ENCODE measurements at regions not wholly inside any gene's neighbourhood (a gene's known extent, or its start where the extent isn't known, plus 50 kb on each side); places are given as distances from the start of the nearest gene placed in this dataset.
"Not testable (repeated sequence)": the region's sequence is repeated elsewhere in the genome, so short reads cannot be mapped to it uniquely, and the experiment has no call there.

GRCh38 chr13:71018995-71019394 lies 848.0 kb downstream of the DACH1 start:
- Histone ChIP-seq H3K36me3 (ENCODE audit: control insufficient read depth, insufficient read depth, low read length) (no peaks in the 10 kb centered on the region), H3K4me1 (ENCODE audit: control insufficient read depth, insufficient read depth, low read length) (no peaks in the 10 kb centered on the region), H3K27me3 (ENCODE audit: control insufficient read depth, insufficient read depth, low read length) (no peaks in the 10 kb centered on the region), H3K4me3 (ENCODE audit: low read length) (no peak overlapping the region), H3K9ac (ENCODE audit: low read length) (no peak overlapping the region), H3K9me3 (ENCODE audit: control insufficient read depth, low read length) (no peaks in the 10 kb centered on the region)

- Histone ChIP-seq H3K4me3 (ENCODE audit: low read length) (no peak overlapping the region), H3K4me1 (ENCODE audit: control insufficient read depth, insufficient read depth, low read length) (no peaks in the 10 kb centered on the region), H3K36me3 (ENCODE audit: control insufficient read depth, insufficient read depth, low read length) (no peaks in the 10 kb centered on the region), H3K9ac (ENCODE audit: low read length) (no peak overlapping the region), H3K27me3 (ENCODE audit: control insufficient read depth, insufficient read depth, low read length) (no peaks in the 10 kb centered on the region), H3K9me3 (ENCODE audit: control insufficient read depth, low read length) (no peaks in the 10 kb centered on the region)
Measured at GRCh38 chr13:71018544-71018943, 848.5 kb downstream of the DACH1 start.

- no peaks in the 10 kb centered on the region for H3K27me3 ChIP-seq (ENCODE audit: control insufficient read depth, insufficient read depth, low read length)
Measured at GRCh38 chr13:71017607-71018006, 849.4 kb downstream of the DACH1 start.

GRCh38 chr13:71015516-71015915 lies 851.5 kb downstream of the DACH1 start:
- Histone ChIP-seq H3K4me3 (ENCODE audit: low read length) (no peak overlapping the region), H3K9ac (ENCODE audit: low read length) (no peak overlapping the region), H3K4me1 (ENCODE audit: control insufficient read depth, insufficient read depth, low read length) (no peaks in the 10 kb centered on the region), H3K27me3 (ENCODE audit: control insufficient read depth, insufficient read depth, low read length) (no peaks in the 10 kb centered on the region), H3K9me3 (ENCODE audit: control insufficient read depth, low read length) (no peaks in the 10 kb centered on the region), H3K36me3 (ENCODE audit: control insufficient read depth, insufficient read depth, low read length) (no peaks in the 10 kb centered on the region)

More at GRCh38 chr13:71017607-71018006, 849.4 kb downstream of the DACH1 start:
- Histone ChIP-seq H3K4me3 (ENCODE audit: low read length) (no peak overlapping the region), H3K9me3 (ENCODE audit: control insufficient read depth, low read length) (no peaks in the 10 kb centered on the region), H3K4me1 (ENCODE audit: control insufficient read depth, insufficient read depth, low read length) (no peaks in the 10 kb centered on the region), H3K36me3 (ENCODE audit: control insufficient read depth, insufficient read depth, low read length) (no peaks in the 10 kb centered on the region), H3K9ac (ENCODE audit: low read length) (no peak overlapping the region)

GRCh38 chr13:71015021-71015420 lies 852.0 kb downstream of the DACH1 start:
- Histone ChIP-seq H3K27me3 (ENCODE audit: control insufficient read depth, insufficient read depth, low read length) (no peaks in the 10 kb centered on the region), H3K4me1 (ENCODE audit: control insufficient read depth, insufficient read depth, low read length) (no peaks in the 10 kb centered on the region), H3K9ac (ENCODE audit: low read length) (no peak overlapping the region), H3K4me3 (ENCODE audit: low read length) (no peak overlapping the region), H3K9me3 (ENCODE audit: control insufficient read depth, low read length) (no peaks in the 10 kb centered on the region), H3K36me3 (ENCODE audit: control insufficient read depth, insufficient read depth, low read length) (no peaks in the 10 kb centered on the region)

GRCh38 chr13:71005919-71006318 lies 861.1 kb downstream of the DACH1 start:
- no peaks in the 10 kb centered on the region for H3K36me3 ChIP-seq (ENCODE audit: control insufficient read depth, insufficient read depth, low read length)
- no peaks in the 10 kb centered on the region for H3K4me1 ChIP-seq (ENCODE audit: control insufficient read depth, insufficient read depth, low read length)
- H3K9ac ChIP-seq (ENCODE audit: low read length): no peak overlapping the region
- no peaks in the 10 kb centered on the region for H3K9me3 ChIP-seq (ENCODE audit: control insufficient read depth, low read length)
- no peaks in the 10 kb centered on the region for H3K27me3 ChIP-seq (ENCODE audit: control insufficient read depth, insufficient read depth, low read length)
- H3K4me3 ChIP-seq (ENCODE audit: low read length): no peak overlapping the region

GRCh38 chr13:70995338-70995737 lies 871.7 kb downstream of the DACH1 start:
- Histone ChIP-seq H3K9ac (ENCODE audit: low read length) (no peak overlapping the region), H3K27me3 (ENCODE audit: control insufficient read depth, insufficient read depth, low read length) (no peaks in the 10 kb centered on the region), H3K4me1 (ENCODE audit: control insufficient read depth, insufficient read depth, low read length) (no peaks in the 10 kb centered on the region), H3K9me3 (ENCODE audit: control insufficient read depth, low read length) (no peaks in the 10 kb centered on the region), H3K4me3 (ENCODE audit: low read length) (no peak overlapping the region), H3K36me3 (ENCODE audit: control insufficient read depth, insufficient read depth, low read length) (no peaks in the 10 kb centered on the region)

GRCh38 chr13:70994191-70994590 lies 872.8 kb downstream of the DACH1 start:
- no peaks in the 10 kb centered on the region for H3K27me3 ChIP-seq (ENCODE audit: control insufficient read depth, insufficient read depth, low read length)
- H3K4me1 ChIP-seq (ENCODE audit: control insufficient read depth, insufficient read depth, low read length): no peaks in the 10 kb centered on the region
- no peaks in the 10 kb centered on the region for H3K36me3 ChIP-seq (ENCODE audit: control insufficient read depth, insufficient read depth, low read length)
- no peak overlapping the region for H3K4me3 ChIP-seq (ENCODE audit: low read length)
- no peaks in the 10 kb centered on the region for H3K9me3 ChIP-seq (ENCODE audit: control insufficient read depth, low read length)
- no peak overlapping the region for H3K9ac ChIP-seq (ENCODE audit: low read length)

GRCh38 chr13:70987043-70987442 lies 878.8 kb upstream of the KLHL1 start:
- Histone ChIP-seq H3K9ac (ENCODE audit: low read length) (no peak overlapping the region), H3K4me1 (ENCODE audit: control insufficient read depth, insufficient read depth, low read length) (no peaks in the 10 kb centered on the region), H3K27me3 (ENCODE audit: control insufficient read depth, insufficient read depth, low read length) (no peaks in the 10 kb centered on the region)

GRCh38 chr13:70985371-70985770 lies 877.1 kb upstream of the KLHL1 start:
- H3K4me3 ChIP-seq (ENCODE audit: low read length): no peak overlapping the region
- no peaks in the 10 kb centered on the region for H3K4me1 ChIP-seq (ENCODE audit: control insufficient read depth, insufficient read depth, low read length)
- no peaks in the 10 kb centered on the region for H3K36me3 ChIP-seq (ENCODE audit: control insufficient read depth, insufficient read depth, low read length)
- H3K9me3 ChIP-seq (ENCODE audit: control insufficient read depth, low read length): no peaks in the 10 kb centered on the region
- no peak overlapping the region for H3K9ac ChIP-seq (ENCODE audit: low read length)
- H3K27me3 ChIP-seq (ENCODE audit: control insufficient read depth, insufficient read depth, low read length): no peaks in the 10 kb centered on the region

More at GRCh38 chr13:70987043-70987442, 878.8 kb upstream of the KLHL1 start:
- H3K4me3 ChIP-seq (ENCODE audit: low read length): no peak overlapping the region
- no peaks in the 10 kb centered on the region for H3K36me3 ChIP-seq (ENCODE audit: control insufficient read depth, insufficient read depth, low read length)
- no peaks in the 10 kb centered on the region for H3K9me3 ChIP-seq (ENCODE audit: control insufficient read depth, low read length)

- H3K27me3 ChIP-seq (ENCODE audit: control insufficient read depth, insufficient read depth, low read length); H3K4me3 ChIP-seq (ENCODE audit: low read length); H3K9ac ChIP-seq (ENCODE audit: low read length); H3K4me1 ChIP-seq (ENCODE audit: control insufficient read depth, insufficient read depth, low read length); H3K9me3 ChIP-seq (ENCODE audit: control insufficient read depth, low read length); H3K36me3 ChIP-seq (ENCODE audit: control insufficient read depth, insufficient read depth, low read length): not testable (repeated sequence)
Measured at GRCh38 chr13:70981219-70981618, 873.0 kb upstream of the KLHL1 start.

- Histone ChIP-seq H3K9ac (ENCODE audit: low read length) (no peak overlapping the region), H3K4me1 (ENCODE audit: control insufficient read depth, insufficient read depth, low read length) (no peaks in the 10 kb centered on the region), H3K4me3 (ENCODE audit: low read length) (no peak overlapping the region), H3K27me3 (ENCODE audit: control insufficient read depth, insufficient read depth, low read length) (no peaks in the 10 kb centered on the region), H3K9me3 (ENCODE audit: control insufficient read depth, low read length) (no peaks in the 10 kb centered on the region), H3K36me3 (ENCODE audit: control insufficient read depth, insufficient read depth, low read length) (no peaks in the 10 kb centered on the region)
Measured at GRCh38 chr13:70969321-70969720, 861.1 kb upstream of the KLHL1 start.

GRCh38 chr13:70967564-70967963 lies 859.3 kb upstream of the KLHL1 start:
- H3K4me1 ChIP-seq (ENCODE audit: control insufficient read depth, insufficient read depth, low read length): no peaks in the 10 kb centered on the region
- no peak overlapping the region for H3K9ac ChIP-seq (ENCODE audit: low read length)

More at GRCh38 chr13:70967564-70967963, 859.3 kb upstream of the KLHL1 start:
- H3K27me3 ChIP-seq (ENCODE audit: control insufficient read depth, insufficient read depth, low read length): no peaks in the 10 kb centered on the region
- H3K4me3 ChIP-seq (ENCODE audit: low read length): no peak overlapping the region
- H3K9me3 ChIP-seq (ENCODE audit: control insufficient read depth, low read length): no peaks in the 10 kb centered on the region
- H3K36me3 ChIP-seq (ENCODE audit: control insufficient read depth, insufficient read depth, low read length): no peaks in the 10 kb centered on the region

Measured in mucosa of stomach (tissue), 1 donor.